ENCODE measurements at regions not wholly inside any gene's neighbourhood (a gene's known extent, or its start where the extent isn't known, plus 50 kb on each side); places are given as distances from the start of the nearest gene placed in this dataset.

DNA sequence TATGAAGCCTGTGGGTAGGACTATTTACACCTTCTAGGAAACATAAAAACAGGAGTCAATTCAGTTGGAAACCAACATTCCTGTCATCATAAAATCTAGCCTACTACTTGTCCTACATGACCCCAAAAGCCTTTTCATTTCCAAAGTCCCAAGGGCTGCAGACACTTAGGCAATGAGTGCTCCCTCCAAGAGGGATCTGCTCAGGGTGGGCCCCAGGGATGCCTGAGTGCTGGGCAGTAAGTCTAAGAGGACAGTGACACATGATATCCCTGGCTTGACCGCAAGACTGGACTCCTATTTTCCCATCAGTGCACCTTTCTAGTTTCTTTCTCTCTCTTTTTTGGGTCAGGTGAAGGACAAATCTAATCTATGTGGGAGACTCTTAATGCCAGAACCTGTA, 1101.3 kb downstream of the GRIK2 start:
- TF ChIP-seq EP300 (IDR thresholded peaks at IDR 0.05; ENCODE audit: borderline replicate concordance): no peak
- TF ChIP-seq CREB1 (IDR thresholded peaks at IDR 0.05; ENCODE audit: low read depth): no peak
- no peak for TF ChIP-seq TAF1 (IDR thresholded peaks at IDR 0.05; ENCODE audit: low read depth)
- TF ChIP-seq RAD21 (IDR thresholded peaks at IDR 0.05; ENCODE audit: low read depth): no peak
- TF ChIP-seq, protein P1, sequence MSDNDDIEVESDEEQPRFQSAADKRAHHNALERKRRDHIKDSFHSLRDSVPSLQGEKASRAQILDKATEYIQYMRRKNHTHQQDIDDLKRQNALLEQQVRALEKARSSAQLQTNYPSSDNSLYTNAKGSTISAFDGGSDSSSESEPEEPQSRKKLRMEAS (IDR thresholded peaks at IDR 0.05): no peak
- no peak for TF ChIP-seq TCF12 (IDR thresholded peaks at IDR 0.05; ENCODE audit: low read depth)
- no peak for TF ChIP-seq TEAD4 (IDR thresholded peaks at IDR 0.05)
- no peak for TF ChIP-seq CEBPB (IDR thresholded peaks at IDR 0.05)
- TF ChIP-seq ZBTB7A (IDR thresholded peaks at IDR 0.05; ENCODE audit: low read depth): no peak
- no peak for TF ChIP-seq YY1 (IDR thresholded peaks at IDR 0.05; ENCODE audit: low read depth)
- TF ChIP-seq FOXM1 (IDR thresholded peaks at IDR 0.05; ENCODE audit: borderline replicate concordance, low read depth): no peak

DNA sequence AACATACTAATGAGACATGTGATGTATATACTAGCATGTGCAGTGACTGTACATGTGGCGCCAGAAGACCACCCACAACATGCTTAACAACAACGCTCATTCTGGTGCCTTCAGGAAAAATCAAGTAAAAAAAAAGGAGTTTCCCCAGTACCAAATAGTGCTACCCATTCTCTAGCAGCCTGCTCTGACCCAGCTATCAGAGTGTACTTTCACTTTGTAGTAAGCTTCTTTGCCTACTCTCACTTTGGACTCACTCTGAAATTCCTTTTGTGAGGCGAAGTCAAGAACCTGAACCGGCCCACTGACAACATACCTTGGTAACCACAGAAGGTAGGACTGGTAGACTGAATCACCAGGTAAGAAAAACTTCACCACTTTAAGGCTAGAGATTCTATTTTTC, 1100.0 kb downstream of the GRIK2 start:
- TF ChIP-seq NFIC (IDR thresholded peaks at IDR 0.05) (no peak), ZBTB7A (IDR thresholded peaks at IDR 0.05; ENCODE audit: low read depth) (no peak), CEBPB (IDR thresholded peaks at IDR 0.05) (no peak), EGR1 (IDR thresholded peaks at IDR 0.05) (no peak), FOXM1 (IDR thresholded peaks at IDR 0.05; ENCODE audit: borderline replicate concordance, low read depth) (no peak), CREB1 (IDR thresholded peaks at IDR 0.05; ENCODE audit: low read depth) (no peak), TEAD4 (IDR thresholded peaks at IDR 0.05) (no peak), TCF12 (IDR thresholded peaks at IDR 0.05; ENCODE audit: low read depth) (no peak), EP300 (IDR thresholded peaks at IDR 0.05; ENCODE audit: borderline replicate concordance) (no peak), RAD21 (IDR thresholded peaks at IDR 0.05; ENCODE audit: low read depth) (no peak), TAF1 (IDR thresholded peaks at IDR 0.05; ENCODE audit: low read depth) (no peak), YY1 (IDR thresholded peaks at IDR 0.05; ENCODE audit: low read depth) (no peak)
- TF ChIP-seq, protein P2, sequence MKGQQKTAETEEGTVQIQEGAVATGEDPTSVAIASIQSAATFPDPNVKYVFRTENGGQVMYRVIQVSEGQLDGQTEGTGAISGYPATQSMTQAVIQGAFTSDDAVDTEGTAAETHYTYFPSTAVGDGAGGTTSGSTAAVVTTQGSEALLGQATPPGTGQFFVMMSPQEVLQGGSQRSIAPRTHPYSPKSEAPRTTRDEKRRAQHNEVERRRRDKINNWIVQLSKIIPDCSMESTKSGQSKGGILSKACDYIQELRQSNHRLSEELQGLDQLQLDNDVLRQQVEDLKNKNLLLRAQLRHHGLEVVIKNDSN (IDR thresholded peaks at IDR 0.05): no peak
- TF ChIP-seq, protein P1 (IDR thresholded peaks at IDR 0.05): no peak
- TF ChIP-seq, protein P3, sequence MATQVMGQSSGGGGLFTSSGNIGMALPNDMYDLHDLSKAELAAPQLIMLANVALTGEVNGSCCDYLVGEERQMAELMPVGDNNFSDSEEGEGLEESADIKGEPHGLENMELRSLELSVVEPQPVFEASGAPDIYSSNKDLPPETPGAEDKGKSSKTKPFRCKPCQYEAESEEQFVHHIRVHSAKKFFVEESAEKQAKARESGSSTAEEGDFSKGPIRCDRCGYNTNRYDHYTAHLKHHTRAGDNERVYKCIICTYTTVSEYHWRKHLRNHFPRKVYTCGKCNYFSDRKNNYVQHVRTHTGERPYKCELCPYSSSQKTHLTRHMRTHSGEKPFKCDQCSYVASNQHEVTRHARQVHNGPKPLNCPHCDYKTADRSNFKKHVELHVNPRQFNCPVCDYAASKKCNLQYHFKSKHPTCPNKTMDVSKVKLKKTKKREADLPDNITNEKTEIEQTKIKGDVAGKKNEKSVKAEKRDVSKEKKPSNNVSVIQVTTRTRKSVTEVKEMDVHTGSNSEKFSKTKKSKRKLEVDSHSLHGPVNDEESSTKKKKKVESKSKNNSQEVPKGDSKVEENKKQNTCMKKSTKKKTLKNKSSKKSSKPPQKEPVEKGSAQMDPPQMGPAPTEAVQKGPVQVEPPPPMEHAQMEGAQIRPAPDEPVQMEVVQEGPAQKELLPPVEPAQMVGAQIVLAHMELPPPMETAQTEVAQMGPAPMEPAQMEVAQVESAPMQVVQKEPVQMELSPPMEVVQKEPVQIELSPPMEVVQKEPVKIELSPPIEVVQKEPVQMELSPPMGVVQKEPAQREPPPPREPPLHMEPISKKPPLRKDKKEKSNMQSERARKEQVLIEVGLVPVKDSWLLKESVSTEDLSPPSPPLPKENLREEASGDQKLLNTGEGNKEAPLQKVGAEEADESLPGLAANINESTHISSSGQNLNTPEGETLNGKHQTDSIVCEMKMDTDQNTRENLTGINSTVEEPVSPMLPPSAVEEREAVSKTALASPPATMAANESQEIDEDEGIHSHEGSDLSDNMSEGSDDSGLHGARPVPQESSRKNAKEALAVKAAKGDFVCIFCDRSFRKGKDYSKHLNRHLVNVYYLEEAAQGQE (IDR thresholded peaks at IDR 0.05; ENCODE audit: low read depth): no peak

DNA sequence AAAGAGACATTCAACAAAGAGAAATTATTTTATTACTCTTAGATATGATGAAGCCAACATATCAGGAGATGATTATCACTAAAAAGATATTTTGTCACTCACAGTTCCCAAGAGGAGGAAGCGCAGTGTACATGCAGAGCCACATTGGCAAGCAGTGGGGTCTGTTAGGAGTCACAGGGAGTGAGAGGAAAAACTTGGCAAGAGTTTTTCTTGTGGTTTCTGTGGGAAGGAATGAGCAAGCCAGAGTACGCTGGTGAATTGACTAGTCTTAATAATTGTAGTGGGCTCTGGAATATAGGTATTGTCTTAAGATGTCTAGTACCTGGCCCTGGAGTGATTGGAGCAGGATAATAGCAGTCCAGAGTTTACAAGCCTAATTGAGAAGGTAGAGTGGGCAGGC, 1095.2 kb downstream of the GRIK2 start:
- TF ChIP-seq EP300 (IDR thresholded peaks at IDR 0.05; ENCODE audit: borderline replicate concordance) (no peak), EGR1 (IDR thresholded peaks at IDR 0.05) (no peak), FOXM1 (IDR thresholded peaks at IDR 0.05; ENCODE audit: borderline replicate concordance, low read depth) (no peak), RAD21 (IDR thresholded peaks at IDR 0.05; ENCODE audit: low read depth) (no peak), TEAD4 (IDR thresholded peaks at IDR 0.05) (no peak), NFIC (IDR thresholded peaks at IDR 0.05) (no peak), CEBPB (IDR thresholded peaks at IDR 0.05) (no peak), CREB1 (IDR thresholded peaks at IDR 0.05; ENCODE audit: low read depth) (no peak), YY1 (IDR thresholded peaks at IDR 0.05; ENCODE audit: low read depth) (no peak), TCF12 (IDR thresholded peaks at IDR 0.05; ENCODE audit: low read depth) (no peak), ZBTB7A (IDR thresholded peaks at IDR 0.05; ENCODE audit: low read depth) (no peak), TAF1 (IDR thresholded peaks at IDR 0.05; ENCODE audit: low read depth) (no peak)
- TF ChIP-seq, protein P2 (IDR thresholded peaks at IDR 0.05): no peak
- TF ChIP-seq, protein P3 (IDR thresholded peaks at IDR 0.05; ENCODE audit: low read depth): no peak
- TF ChIP-seq, protein P1 (IDR thresholded peaks at IDR 0.05): no peak

DNA sequence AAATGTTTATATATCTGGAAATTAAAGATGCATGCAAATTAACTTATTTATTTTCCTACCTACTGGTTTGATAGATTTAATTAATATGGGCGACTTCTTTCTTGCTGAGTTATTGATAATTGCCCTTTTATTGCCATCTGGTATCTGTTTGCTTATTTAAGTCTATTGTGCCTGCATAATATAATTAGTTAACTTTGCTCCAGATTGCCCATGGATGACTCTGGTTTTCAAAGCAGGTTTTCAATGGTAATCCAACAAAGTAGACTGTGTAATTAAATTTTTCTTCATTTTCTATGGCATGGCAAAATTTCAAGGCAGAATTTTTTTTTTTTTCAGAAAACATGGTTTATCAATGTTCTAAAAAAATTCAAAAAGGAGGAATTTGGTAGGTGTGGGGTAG, 1092.0 kb downstream of the GRIK2 start:
- TF ChIP-seq CEBPB (IDR thresholded peaks at IDR 0.05): no peak
- no peak for TF ChIP-seq TCF12 (IDR thresholded peaks at IDR 0.05; ENCODE audit: low read depth)
- no peak for TF ChIP-seq YY1 (IDR thresholded peaks at IDR 0.05; ENCODE audit: low read depth)
- TF ChIP-seq, protein P3 (IDR thresholded peaks at IDR 0.05; ENCODE audit: low read depth): no peak
- TF ChIP-seq CREB1 (IDR thresholded peaks at IDR 0.05; ENCODE audit: low read depth): no peak
- TF ChIP-seq EP300 (IDR thresholded peaks at IDR 0.05; ENCODE audit: borderline replicate concordance): no peak
- TF ChIP-seq EGR1 (IDR thresholded peaks at IDR 0.05): no peak
- TF ChIP-seq TEAD4 (IDR thresholded peaks at IDR 0.05): no peak
- no peak for TF ChIP-seq RAD21 (IDR thresholded peaks at IDR 0.05; ENCODE audit: low read depth)
- no peak for TF ChIP-seq NFIC (IDR thresholded peaks at IDR 0.05)

Data from Ishikawa (cell line).